GM18867 (cell line): ENCODE measurements at regions not wholly inside any gene's neighbourhood (a gene's known extent, or its start where the extent isn't known, plus 50 kb on each side); places are given as distances from the start of the nearest gene placed in this dataset.

Source experiments
- ATAC-seq: cut with Tn5 transposase; IDR thresholded peaks from one replicate; pipeline ENCODE4 v1.9.1; 2021; ENCODE audit warnings: mild to moderate bottlenecking, moderate library complexity; ENCODE audit not compliant: unreplicated experiment

DNA sequence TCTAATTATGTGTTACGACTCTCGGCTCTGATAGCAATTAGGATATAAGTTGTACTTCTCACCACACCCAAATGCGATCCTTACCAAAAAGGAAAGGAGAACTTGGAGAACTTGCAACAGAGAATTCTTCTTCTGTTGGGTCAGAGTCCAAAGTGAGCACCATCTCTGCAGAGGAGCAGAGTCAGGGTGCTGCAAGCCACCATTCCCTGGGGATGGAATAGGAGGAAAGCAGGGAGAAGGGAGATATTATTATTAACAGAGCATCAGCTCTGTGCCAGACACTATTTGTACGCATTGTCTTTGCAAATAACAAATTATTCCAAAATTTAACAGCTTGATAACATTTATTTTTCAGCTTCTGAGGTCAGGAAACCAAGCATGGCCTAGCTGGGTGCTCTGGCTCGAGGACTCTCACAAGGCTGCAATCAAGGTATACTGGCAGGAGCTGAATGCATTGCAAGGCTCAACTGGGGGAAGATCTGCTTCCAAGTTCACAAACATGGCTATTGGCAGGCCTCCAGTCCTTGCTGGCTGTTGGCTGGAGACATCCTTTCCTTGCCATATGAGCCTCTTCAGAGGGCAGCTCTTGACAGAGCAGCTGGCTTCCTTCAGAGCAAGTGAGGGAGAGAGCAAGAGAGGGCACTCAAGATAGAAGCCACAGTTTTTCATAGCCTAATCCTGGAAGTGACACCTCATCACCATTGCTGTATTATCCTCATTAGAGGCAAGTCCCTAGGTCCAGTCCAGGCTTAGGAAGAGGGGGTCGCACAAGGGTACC is 296.2 kb upstream of the CDH5 start:
- ATAC-seq: no peak

DNA sequence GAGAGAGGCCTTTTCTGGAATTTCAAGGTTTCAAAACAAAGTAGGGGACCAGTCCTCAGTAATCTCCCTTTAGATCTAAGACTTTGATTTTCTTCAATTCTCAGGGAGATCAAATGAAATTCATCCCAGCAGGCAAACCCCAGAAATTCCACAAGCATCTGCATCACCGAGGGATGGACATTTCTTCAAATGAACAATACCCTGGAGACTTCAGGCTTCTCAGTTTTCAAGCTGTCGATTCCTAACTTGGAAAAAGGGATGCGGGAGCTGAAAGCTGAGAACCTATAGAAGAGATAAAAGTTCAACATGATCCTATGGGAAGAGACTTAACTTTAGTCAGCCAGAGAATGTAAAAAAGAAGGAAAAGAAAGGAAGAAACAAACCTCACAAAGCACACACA is 296.9 kb upstream of the CDH5 start:
- ATAC-seq: no peak

DNA sequence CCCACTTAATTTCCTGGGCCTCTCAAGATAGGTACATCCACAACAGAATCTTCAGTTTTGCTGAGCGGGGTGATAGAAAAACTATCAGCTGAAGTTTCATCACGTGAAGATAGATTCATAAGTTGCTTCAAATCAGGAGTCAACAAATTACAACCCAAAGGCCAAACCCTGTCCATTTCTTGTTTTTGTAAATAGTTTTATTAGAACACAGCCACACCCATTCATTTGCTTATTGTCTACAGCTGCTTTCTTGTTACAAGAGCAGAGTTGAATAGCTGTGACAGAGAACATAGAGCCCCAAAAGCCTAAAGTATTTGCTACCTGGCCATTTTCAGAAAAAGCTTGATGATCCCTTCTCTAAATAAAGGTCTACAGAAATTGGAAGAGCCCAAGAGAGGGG is 300.1 kb upstream of the CDH5 start:
- no peak for ATAC-seq

GRCh38 chr16:66065925-66066324 is 300.6 kb upstream of the CDH5 start:
- ATAC-seq: no peak

DNA sequence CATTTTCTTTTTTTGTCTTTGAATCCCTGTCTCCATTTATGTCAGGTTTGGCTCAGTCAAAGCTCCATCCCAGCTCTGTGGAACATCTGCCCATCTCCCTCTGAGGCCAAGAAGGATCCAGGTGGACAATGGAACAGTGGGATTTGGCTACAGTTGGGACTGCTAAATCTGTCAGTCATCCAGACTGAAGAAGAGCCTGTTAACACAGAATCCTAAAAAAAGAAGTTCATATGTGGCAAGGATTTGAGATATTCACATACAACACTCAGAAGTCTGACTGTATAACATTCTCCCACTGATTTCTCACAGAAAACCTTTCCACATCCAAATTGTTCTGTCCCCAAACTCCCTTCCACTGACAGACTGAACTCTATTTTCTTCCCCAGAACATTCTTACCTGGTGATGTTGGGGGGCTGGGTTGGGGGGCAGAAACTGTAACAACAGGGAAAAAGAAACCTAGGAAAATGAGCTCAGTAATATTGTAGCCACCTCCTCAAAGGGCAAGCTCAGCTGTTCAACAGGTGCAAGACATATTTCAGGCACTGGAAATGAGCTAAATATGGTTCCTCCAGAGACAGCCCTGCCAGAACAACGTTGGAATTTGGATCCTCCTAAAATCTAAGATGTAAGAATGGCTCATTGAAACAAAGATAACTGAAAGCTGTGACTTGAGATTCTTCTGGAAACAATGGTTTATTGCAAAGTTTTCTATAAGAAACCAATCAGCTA is 301.5 kb upstream of the CDH5 start:
- ATAC-seq: no peak

DNA sequence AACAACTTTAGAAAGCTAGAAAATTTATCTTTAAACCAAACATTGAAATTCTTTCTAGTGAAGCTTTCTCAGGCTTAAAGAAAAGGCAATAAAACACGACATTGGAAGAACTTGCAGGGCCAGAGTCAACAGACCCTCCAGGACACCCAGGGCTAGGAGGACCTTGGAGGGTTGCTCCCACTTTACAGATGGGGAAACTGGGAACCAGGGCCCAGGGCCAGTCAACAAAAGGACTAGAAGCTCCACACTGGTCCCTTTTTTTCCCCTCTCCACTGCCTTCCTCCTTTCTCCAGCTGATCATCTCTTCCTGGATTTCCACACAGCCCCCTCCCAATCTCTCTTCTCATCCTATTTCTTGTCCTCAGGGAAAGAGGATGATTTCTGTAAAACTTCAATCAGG is 307.7 kb upstream of the CDH5 start:
- ATAC-seq: no peak

GRCh38 chr16:66058172-66058691 is 308.3 kb upstream of the CDH5 start:
- ATAC-seq: no peak

GRCh38 chr16:66057057-66057456 is 309.4 kb upstream of the CDH5 start:
- no peak for ATAC-seq

DNA sequence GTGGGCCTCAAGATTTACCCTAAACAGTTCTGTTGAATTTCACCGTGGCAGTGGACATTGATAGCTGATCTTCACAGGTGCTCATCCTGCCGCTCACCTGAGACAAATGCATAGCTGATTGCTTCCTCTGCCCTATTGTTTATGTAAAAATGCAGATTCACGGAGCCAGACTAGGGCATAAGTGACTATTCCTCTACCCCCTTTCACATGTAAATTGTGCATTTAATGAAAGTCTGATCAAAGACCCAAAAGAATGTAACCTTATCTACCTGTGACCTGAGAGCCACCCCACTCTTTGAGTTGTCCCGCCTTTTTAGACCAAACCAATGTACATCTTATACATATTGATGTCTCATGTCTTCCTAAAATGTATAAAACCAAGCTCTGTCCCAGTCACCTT is 312.4 kb upstream of the CDH5 start:
- no peak for ATAC-seq

DNA sequence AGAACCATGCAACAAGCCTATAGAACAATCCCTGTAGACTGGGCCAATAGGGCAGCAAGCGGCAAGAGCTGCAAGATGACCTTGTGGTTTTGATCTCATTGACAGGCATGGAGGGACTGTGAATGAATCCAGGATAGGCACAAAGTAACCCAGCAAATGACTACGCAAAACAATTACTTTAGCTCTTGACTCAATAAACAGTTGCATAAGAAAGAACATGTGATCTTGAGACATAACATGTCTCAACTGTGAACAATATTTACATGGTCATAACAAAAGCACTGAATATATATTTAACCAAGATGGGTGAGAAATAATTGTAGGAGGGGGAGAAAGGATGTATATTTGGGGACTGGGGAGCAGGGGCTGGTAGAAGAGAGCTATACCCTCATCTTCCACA is 313.7 kb upstream of the CDH5 start:
- no peak for ATAC-seq

- ATAC-seq: no peak
Observed at GRCh38 chr16:66050991-66051390, 315.5 kb upstream of the CDH5 start.

- ATAC-seq: no peak
Observed at GRCh38 chr16:66049865-66050264, 316.6 kb upstream of the CDH5 start.

- ATAC-seq: no peak
Observed at GRCh38 chr16:66045626-66046025, 320.9 kb upstream of the CDH5 start.

DNA sequence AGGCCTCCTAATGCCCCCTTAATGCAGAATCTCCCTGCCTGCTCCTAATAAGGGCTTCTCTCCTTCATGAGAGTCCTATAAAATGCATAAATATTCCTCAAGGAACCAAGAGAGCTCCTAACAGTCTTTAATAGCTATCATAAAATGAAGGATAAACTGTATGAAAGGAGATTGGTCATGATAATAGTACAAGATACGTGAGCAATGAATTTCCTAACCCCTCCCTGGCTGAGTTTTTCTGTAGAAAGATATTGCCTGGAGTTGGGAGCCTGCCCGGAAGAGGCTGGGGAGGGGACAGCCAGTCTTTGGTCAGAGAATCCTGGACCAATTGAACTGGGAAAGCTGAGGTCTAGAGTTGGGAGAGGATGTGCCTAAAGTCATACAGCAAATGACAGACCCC is 321.9 kb upstream of the CDH5 start:
- no peak for ATAC-seq

- no peak for ATAC-seq
Observed at GRCh38 chr16:66044089-66044488, 322.4 kb upstream of the CDH5 start.

DNA sequence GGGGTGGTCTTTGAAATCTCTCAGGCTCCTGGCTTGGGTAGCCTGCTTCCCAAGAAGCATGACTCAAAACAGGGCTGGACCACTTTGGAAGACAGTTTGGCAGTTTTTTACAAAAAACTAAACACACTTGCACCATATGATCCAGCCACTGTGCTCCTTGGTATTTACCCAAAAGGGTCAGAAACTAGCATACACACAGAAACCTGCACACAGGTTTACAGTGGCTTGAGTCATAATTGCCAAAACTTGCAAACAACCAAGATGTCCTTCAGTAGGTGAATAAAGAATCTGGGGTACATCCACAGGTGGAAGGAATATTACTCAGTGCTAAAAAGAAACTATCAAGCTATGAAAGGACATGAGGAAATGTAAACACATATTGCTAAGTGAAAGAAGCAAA is 323.2 kb upstream of the CDH5 start:
- no peak for ATAC-seq

- no peak for ATAC-seq
Observed at GRCh38 chr16:66042341-66042740, 324.1 kb upstream of the CDH5 start.

GRCh38 chr16:66041907-66042306 is 324.6 kb upstream of the CDH5 start:
- no peak for ATAC-seq

DNA sequence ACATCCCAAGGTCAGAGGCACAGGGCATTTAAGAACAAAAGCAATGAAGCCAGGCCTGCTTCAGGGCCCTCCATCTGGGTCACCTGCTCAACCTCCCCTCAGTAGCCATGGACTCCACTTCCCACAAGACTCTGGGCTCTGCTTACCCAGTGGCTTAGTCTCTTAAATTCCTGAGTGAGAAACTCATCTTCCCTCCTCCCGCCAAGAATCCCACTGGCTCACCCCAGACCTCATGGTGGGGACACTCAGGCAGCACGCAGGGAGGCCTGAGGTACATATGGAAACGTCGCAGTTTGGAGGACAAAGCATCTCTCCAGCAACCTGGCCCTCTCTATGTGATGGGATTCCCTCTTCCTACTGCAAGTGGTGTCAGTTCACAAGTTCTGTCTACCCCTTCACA is 326.7 kb upstream of the CDH5 start:
- no peak for ATAC-seq

- ATAC-seq: no peak
Observed at GRCh38 chr16:66036793-66037715, 329.4 kb upstream of the CDH5 start.

DNA sequence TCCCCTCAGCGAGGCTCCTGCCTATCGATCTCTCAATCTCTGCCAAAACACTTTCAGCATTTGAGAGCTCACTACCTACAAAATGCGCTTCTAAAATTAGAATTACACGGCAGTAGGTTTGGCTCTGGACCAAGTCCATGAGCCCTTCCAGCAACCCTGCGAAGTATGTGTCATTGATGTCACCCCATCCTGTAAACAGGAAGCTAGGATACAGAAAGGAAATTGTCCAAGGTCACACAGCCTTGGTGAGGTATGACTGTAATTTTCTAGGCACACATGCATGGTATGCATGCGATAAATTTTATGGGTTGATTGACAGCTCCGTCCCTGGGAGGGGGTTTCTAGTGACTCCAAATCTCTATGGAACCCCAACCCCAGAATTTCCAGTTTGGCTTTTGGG is 330.3 kb upstream of the CDH5 start:
- no peak for ATAC-seq
